ENCODE measurements at regions not wholly inside any gene's neighbourhood (a gene's known extent, or its start where the extent isn't known, plus 50 kb on each side); places are given as distances from the start of the nearest gene placed in this dataset.
"Not testable (repeated sequence)": the region's sequence is repeated elsewhere in the genome, so short reads cannot be mapped to it uniquely, and the experiment has no call there.

- no peak for DNase-seq
Observed at GRCh38 chr15:96181873-96182301, 148.6 kb upstream of the NR2F2 start.

GRCh38 chr15:96182736-96183513 lies 147.6 kb upstream of the NR2F2 start:
- DNase-seq: no peak

GRCh38 chr15:96183514-96183850 lies 147.0 kb upstream of the NR2F2 start:
- no peak for DNase-seq

GRCh38 chr15:96183867-96184266 lies 146.6 kb upstream of the NR2F2 start:
- no peak for DNase-seq

GRCh38 chr15:96184297-96184696 lies 146.2 kb upstream of the NR2F2 start:
- DNase-seq: no peak

GRCh38 chr15:96186105-96186504 lies 144.4 kb upstream of the NR2F2 start:
- DNase-seq: no peak

- no peak for DNase-seq
Observed at GRCh38 chr15:96187341-96188305, 142.9 kb upstream of the NR2F2 start.

- DNase-seq: no peak
Observed at GRCh38 chr15:96197721-96198120, 132.8 kb upstream of the NR2F2 start.

GRCh38 chr15:96199111-96199510 lies 131.4 kb upstream of the NR2F2 start:
- DNase-seq: no peak

GRCh38 chr15:96200357-96200967 lies 130.0 kb upstream of the NR2F2 start:
- DNase-seq: no peak

GRCh38 chr15:96201696-96202095 lies 128.8 kb upstream of the NR2F2 start:
- no peak for DNase-seq

GRCh38 chr15:96205588-96205987 lies 124.9 kb upstream of the NR2F2 start:
- not testable (repeated sequence) for DNase-seq

GRCh38 chr15:96207377-96208006 lies 123.0 kb upstream of the NR2F2 start:
- DNase-seq: no peak

GRCh38 chr15:96209285-96209735 lies 121.2 kb upstream of the NR2F2 start:
- DNase-seq: no peak

- no peak for DNase-seq
Observed at GRCh38 chr15:96213045-96213444, 117.5 kb upstream of the NR2F2 start.

- DNase-seq: no peak
Observed at GRCh38 chr15:96213896-96214295, 116.6 kb upstream of the NR2F2 start.

GRCh38 chr15:96216481-96216880 lies 114.0 kb upstream of the NR2F2 start:
- DNase-seq: not testable (repeated sequence)

- DNase-seq: no peak
Observed at GRCh38 chr15:96217983-96218382, 112.5 kb upstream of the NR2F2 start.

GRCh38 chr15:96218623-96219455 lies 111.7 kb upstream of the NR2F2 start:
- no peak for DNase-seq

GRCh38 chr15:96219681-96220080 lies 110.8 kb upstream of the NR2F2 start:
- DNase-seq: no peak

- no peak for DNase-seq
Observed at GRCh38 chr15:96220657-96221056, 109.8 kb upstream of the NR2F2 start.

GRCh38 chr15:96222981-96223380 lies 107.5 kb upstream of the NR2F2 start:
- no peak for DNase-seq
